ENCODE measurements at regions not wholly inside any gene's neighbourhood (a gene's known extent, or its start where the extent isn't known, plus 50 kb on each side); places are given as distances from the start of the nearest gene placed in this dataset.

DNA sequence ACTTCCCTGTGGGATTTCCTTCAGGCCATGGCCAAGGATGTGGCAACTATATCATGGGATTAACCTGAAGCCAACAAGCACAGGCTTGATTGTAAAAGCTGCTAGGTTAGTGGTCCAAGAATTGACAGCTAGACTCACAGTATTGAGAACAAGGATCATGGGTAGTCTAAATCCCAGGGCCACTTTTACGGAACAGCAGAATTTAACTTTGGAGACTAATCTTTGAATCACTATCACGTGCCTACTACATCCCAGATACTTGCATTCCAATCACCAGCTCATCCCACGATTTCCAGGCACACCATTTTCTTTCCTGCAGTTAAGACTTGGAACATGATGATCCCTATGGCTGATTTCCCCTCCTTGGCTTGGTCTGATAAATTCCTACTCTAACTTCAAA lies 65.6 kb upstream of the ADO start:
- TF ChIP-seq POLR2A (IDR thresholded peaks at IDR 0.05) (no peak), CTCF (IDR thresholded peaks at IDR 0.05 in 8 of 11, conservative IDR thresholded peaks at IDR 0.05 in 3 of 11) (no peak), POLR2AphosphoS5 (IDR thresholded peaks at IDR 0.05) (no peak)

All from spleen (tissue), 7 donors.